GM12864 (cell line): ENCODE measurements at regions not wholly inside any gene's neighbourhood (a gene's known extent, or its start where the extent isn't known, plus 50 kb on each side); places are given as distances from the start of the nearest gene placed in this dataset.

ENCODE experiments used
- DNase-seq: peaks from one replicate; pipeline ENCODE4 v3.0.0-alpha.2; 2011; ENCODE audit warnings: low read depth
- H3K4me3 ChIP-seq: 2 replicates; pipeline ENCODE4 v1.5.1; 2011; ENCODE audit warnings: mild to moderate bottlenecking, low read depth, low read length, control low read depth
- TF ChIP-seq, protein P1 (sequence below): IDR thresholded peaks from 2 replicates; pipeline ENCODE4 v1.5.1; 2011; ENCODE audit warnings: low read depth, mild to moderate bottlenecking, moderate library complexity, low read length, control low read depth, inconsistent platforms; ENCODE audit errors: missing control alignments

- H3K4me3 ChIP-seq, result no peak overlapping the region
- TF ChIP-seq, protein P1, sequence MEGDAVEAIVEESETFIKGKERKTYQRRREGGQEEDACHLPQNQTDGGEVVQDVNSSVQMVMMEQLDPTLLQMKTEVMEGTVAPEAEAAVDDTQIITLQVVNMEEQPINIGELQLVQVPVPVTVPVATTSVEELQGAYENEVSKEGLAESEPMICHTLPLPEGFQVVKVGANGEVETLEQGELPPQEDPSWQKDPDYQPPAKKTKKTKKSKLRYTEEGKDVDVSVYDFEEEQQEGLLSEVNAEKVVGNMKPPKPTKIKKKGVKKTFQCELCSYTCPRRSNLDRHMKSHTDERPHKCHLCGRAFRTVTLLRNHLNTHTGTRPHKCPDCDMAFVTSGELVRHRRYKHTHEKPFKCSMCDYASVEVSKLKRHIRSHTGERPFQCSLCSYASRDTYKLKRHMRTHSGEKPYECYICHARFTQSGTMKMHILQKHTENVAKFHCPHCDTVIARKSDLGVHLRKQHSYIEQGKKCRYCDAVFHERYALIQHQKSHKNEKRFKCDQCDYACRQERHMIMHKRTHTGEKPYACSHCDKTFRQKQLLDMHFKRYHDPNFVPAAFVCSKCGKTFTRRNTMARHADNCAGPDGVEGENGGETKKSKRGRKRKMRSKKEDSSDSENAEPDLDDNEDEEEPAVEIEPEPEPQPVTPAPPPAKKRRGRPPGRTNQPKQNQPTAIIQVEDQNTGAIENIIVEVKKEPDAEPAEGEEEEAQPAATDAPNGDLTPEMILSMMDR, result no peak
- no peak for DNase-seq
Measured at GRCh38 chr6:167564416-167565250, 239.7 kb downstream of the TTLL2 start.

- DNase-seq, result no peak
- H3K4me3 ChIP-seq, result no peak overlapping the region
- TF ChIP-seq, protein P1, result no peak
Measured at GRCh38 chr6:167565388-167565787, 240.5 kb downstream of the TTLL2 start.

- TF ChIP-seq, protein P1, result no peak
- DNase-seq, result no peak
- no peak overlapping the region for H3K4me3 ChIP-seq
Measured at GRCh38 chr6:167565884-167566599, 241.2 kb downstream of the TTLL2 start.

DNA sequence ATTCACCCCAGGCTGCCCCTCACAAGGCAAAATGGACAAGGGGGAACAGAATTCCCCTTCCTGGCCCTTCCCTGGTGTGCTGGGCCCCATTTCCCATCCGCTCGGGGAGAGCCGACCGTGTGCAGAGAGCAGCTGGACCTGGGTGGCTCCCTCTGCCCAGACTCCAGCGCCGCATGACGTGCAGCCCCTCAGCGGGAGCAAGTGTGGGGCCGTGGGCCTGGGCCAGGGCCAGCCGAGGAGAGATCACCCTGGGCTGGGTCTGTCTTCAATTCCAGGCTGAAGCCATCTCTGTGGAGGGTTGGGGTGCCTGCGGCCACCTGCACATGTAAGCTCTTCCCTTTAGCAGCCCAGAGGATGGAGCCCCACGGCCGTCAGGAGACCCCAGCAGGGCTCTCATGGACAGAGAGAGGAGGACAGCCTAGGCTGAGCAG lies 241.8 kb downstream of the TTLL2 start:
- DNase-seq, result no peak
- TF ChIP-seq, protein P1, result no peak
- no peak overlapping the region for H3K4me3 ChIP-seq

DNA sequence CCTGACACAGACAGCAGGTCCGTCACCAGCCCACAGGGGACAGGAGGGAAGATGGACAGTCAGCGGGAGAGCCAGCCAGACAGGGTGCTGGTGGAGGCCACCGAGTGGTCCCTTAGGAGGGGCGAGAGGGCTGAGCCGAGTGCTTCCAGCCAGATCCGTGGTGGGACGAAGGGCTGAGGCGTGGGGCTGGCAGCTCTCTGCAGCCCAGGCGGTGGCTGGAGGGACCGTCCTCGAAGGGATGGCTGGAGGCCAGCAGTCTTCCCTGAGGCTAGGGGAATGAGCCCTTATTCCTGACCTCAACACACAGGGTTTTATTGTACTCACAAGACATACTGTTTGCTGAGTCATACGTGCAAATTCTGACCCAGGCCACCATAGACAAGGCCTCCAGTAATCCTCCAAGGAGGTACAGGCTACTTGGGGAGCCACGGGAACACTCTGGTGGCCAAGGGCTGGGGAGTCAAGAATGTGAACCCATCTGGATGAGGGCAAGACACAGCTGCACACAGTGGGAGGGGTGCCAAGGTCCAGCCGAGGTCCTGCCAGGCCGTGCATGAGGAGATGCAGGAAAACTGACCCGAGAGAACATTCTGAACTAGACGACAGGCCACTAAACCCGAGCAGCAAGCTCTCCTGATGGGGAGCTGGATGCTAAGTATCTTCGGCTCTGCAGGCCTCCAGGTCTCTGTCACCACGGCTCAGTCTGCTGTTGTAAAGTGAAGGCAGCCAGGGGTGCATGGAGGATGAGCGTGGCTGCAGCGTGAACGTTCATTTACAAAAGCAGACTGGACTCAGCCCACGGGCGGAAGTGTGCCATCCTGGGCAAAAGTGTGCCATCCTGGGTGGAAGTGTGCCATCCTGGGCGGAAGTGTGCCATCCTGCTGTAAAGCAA lies 242.5 kb downstream of the TTLL2 start:
- TF ChIP-seq, protein P1, result no peak
- no peak for DNase-seq
- H3K4me3 ChIP-seq, result no peak overlapping the region

GRCh38 chr6:167568407-167569024 lies 243.6 kb downstream of the TTLL2 start:
- DNase-seq, result no peak
- TF ChIP-seq, protein P1, result no peak
- no peak overlapping the region for H3K4me3 ChIP-seq
